HUES64 (cell line): ENCODE measurements at regions not wholly inside any gene's neighbourhood (a gene's known extent, or its start where the extent isn't known, plus 50 kb on each side); places are given as distances from the start of the nearest gene placed in this dataset.

Experiments
- H3K27ac ChIP-seq: 2 replicates; pipeline ENCODE4 v1.7.0; 2013; ENCODE audit warnings: low read depth, low read length, inconsistent platforms
- H3K27me3 ChIP-seq: 2 replicates; pipeline ENCODE4 v1.6.1; 2013; ENCODE audit warnings: mild to moderate bottlenecking, low read length; ENCODE audit not compliant: insufficient read depth
- H3K36me3 ChIP-seq: 2 replicates; pipeline ENCODE4 v1.6.1; 2013; ENCODE audit warnings: mild to moderate bottlenecking, low read length; ENCODE audit not compliant: insufficient read depth
- H3K4me1 ChIP-seq: 2 replicates; pipeline ENCODE4 v1.6.1; 2013; ENCODE audit warnings: mild to moderate bottlenecking, low read length, moderate library complexity; ENCODE audit not compliant: insufficient read depth
- H3K4me3 ChIP-seq: 2 replicates; pipeline ENCODE4 v1.5.1; 2013; ENCODE audit warnings: mild to moderate bottlenecking, low read length, moderate library complexity
- H3K9ac ChIP-seq: 2 replicates; pipeline ENCODE4 v1.6.1; 2013; ENCODE audit warnings: mild to moderate bottlenecking, low read depth, low read length
- H3K9me3 ChIP-seq: 2 replicates; pipeline ENCODE4 v1.6.1; 2013; ENCODE audit warnings: low read depth, low read length; ENCODE audit not compliant: insufficient read depth
- WGBS: fragments of 150-250, 120-280 bp; methylation state at CpG from one replicate; pipeline ENCODE4 v1.1.7; 2013; ENCODE audit warnings: missing lambda C conversion rate; 5-methylcytosine and 5-hydroxymethylcytosine counted together

DNA sequence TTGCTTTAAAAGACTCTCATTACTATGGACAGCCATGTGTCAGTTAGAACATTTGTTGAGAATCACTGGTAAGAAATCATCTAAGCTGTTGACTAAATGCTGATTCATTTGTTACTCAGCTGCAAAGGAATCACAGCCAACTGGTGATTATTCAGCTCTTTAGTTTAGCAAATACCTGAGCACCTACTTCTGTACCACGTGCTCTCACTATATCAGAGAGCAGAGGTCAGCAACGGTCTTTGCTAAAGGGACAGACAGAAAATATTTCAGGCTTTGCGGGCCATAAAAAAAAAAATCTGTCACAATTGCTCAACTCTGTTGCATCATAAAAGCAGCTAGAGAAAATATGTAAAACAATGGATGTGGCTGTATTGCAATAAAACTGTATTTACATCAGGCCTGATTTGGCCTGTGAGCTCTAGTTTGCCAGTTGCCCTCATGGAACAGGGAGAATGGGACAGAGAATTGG is 377.6 kb downstream of the DNAH5 start:
- no peak overlapping the region for H3K9ac ChIP-seq
- no peak overlapping the region for H3K27ac ChIP-seq
- H3K36me3 ChIP-seq, result no peaks in the 10 kb centered on the region
- H3K4me3 ChIP-seq, result no peak overlapping the region
- H3K27me3 ChIP-seq, result no peaks in the 10 kb centered on the region
- H3K9me3 ChIP-seq, result no peaks in the 10 kb centered on the region
- H3K4me1 ChIP-seq, result no peaks in the 10 kb centered on the region
- WGBS, result 83% methylated on average over 3 of the region's 3 CpGs

DNA sequence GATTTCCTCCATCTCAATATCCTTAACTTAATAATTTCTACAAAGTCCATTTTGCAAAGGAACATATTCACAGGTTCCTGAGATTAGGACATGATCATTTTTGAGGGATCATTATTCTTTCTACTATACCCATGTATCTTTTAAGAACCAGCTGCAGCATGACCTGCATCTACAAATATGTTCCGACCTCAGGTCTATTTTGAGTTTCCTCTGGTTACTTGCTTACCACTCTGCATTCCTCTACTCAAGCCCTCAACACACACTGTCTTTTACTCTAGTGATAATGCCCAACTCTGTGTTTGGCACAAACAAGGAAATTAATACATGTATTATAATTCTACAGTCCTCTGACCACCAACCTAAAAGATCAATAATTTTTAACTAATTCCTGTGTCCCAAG is 386.1 kb downstream of the DNAH5 start:
- Histone ChIP-seq H3K27ac (no peak overlapping the region), H3K9me3 (no peaks in the 10 kb centered on the region), H3K4me3 (no peak overlapping the region), H3K27me3 (no peaks in the 10 kb centered on the region), H3K4me1 (no peaks in the 10 kb centered on the region), H3K36me3 (no peaks in the 10 kb centered on the region), H3K9ac (no peak overlapping the region)
- 82% methylated on average over 1 of the region's 1 CpG for WGBS

DNA sequence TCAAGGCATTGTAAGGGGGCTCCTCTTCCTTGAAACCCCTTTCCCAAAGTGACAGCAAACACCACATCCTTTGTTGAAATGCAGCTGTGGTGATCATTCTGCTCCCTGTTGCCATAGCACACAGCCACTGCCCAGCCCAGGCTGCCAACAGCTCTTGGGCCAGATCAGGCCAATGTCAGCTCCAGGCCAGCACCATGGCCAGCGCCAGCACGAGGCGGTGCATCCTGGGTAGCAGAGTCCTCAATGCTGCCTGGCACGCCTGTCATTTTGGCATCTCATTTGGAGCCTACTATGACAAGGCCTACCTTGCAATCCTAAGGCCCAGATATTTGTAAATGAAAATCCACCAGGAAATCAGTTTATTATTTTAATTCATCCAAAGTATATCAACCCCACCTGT is 390.6 kb downstream of the DNAH5 start:
- Histone ChIP-seq H3K27me3 (no peaks in the 10 kb centered on the region), H3K9me3 (no peaks in the 10 kb centered on the region), H3K36me3 (no peaks in the 10 kb centered on the region), H3K4me1 (no peaks in the 10 kb centered on the region), H3K9ac (no peak overlapping the region), H3K4me3 (no peak overlapping the region), H3K27ac (no peak overlapping the region)
- WGBS, result 25% methylated on average over 4 of the region's 4 CpGs

DNA sequence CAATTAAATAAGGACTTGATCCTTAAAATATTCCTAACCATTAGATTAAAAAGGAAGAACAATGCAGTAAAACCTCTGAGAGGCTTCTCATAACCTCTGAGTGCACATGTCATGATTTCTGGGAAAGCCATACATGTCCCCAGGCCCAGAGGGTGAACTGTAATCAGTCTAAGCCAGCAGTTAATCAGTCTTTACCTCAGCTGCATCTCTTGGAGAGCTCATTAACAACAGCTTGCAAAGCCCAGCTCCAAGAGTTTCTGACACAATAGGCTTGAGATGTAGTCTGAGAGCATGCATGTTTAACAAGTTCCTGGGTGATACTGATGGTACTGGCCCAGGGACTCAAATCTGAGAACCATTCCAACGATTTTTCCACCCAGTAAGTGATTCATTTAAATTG is 392.1 kb downstream of the DNAH5 start:
- Histone ChIP-seq H3K9ac (no peak overlapping the region), H3K9me3 (no peaks in the 10 kb centered on the region), H3K27me3 (no peaks in the 10 kb centered on the region), H3K36me3 (no peaks in the 10 kb centered on the region), H3K4me3 (no peak overlapping the region), H3K4me1 (no peaks in the 10 kb centered on the region), H3K27ac (no peak overlapping the region)
- WGBS, result 62% methylated on average over 1 of the region's 1 CpG

DNA sequence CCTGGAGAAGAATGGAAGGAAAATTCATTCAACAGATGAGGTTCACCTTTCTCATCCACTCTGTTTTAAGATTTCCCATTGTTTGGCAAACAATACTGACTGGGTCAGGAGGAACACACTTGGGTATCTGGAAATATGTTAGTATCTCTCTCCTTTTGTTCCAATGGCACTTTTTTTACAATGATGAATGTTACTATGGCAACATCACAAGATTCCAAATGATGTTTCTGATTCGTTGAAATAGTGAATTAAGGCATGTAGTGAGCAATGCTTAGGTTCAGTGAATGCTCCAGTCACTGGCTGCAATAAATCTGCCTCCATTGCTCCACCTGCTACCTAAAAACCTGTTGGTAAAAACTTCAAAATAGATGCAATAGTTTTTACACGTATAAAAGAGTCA is 392.8 kb downstream of the DNAH5 start:
- H3K9ac ChIP-seq, result no peak overlapping the region
- H3K4me3 ChIP-seq, result no peak overlapping the region
- no peak overlapping the region for H3K27ac ChIP-seq
- WGBS, result 70% methylated on average over 2 of the region's 2 CpGs
- no peaks in the 10 kb centered on the region for H3K36me3 ChIP-seq
- no peaks in the 10 kb centered on the region for H3K4me1 ChIP-seq
- H3K27me3 ChIP-seq, result no peaks in the 10 kb centered on the region
- H3K9me3 ChIP-seq, result no peaks in the 10 kb centered on the region

DNA sequence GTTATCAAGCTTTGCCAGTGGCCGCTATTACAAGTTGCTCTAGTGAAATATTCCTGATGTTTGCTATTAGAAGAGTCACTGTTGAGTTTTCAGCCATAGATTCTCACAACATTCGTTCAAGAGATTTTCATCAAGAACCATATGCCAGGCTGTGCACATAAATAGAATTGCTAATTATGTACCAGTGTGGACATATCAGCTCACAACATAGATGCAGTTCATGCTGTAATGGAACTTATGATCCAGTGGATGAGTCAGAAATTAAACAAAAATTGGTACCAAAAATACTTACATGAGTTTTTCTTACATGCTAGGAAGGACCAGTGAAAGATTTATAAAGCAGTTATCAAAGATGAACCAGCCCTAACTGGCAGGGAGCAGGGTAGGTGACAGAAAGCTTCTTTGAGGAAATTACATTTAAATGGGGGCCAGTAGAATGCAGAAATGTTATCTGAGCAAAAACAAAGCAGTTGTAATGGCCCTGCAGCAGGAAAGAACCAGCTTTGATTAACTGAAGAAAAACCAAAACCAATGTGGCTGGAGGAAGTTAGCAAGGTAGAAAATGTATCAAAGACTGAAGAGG is 404.2 kb downstream of the DNAH5 start:
- Histone ChIP-seq H3K9ac (no peak overlapping the region), H3K27ac (no peak overlapping the region), H3K4me3 (no peak overlapping the region), H3K4me1 (peaks cover 14% of the 10 kb centered on the region), H3K9me3 (peaks cover 5% of the 10 kb centered on the region; the same call in 1 of the 2 replicates), H3K27me3 (no peaks in the 10 kb centered on the region), H3K36me3 (no peaks in the 10 kb centered on the region)
- WGBS, result 83% methylated on average over 2 of the region's 2 CpGs

DNA sequence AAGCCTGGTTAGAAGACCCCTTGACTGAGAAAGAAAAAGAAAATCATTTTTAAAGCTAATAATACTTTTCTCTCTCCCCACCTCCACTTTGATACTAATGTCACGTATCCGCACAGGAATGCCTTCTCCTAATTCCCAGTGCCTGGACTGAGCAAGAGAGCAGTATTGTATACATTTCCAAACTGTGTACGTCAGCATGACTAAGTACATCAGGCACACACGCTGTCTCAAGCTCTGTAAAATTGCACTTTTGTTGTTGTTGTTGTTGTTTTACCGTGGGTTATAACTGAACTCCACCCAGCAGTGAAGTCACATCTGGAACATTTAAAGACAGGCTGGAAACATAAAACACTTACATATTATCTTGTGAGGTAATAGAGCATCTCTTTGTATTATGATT is 407.6 kb downstream of the DNAH5 start:
- H3K9me3 ChIP-seq, result no peaks in the 10 kb centered on the region
- 93% methylated on average over 5 of the region's 5 CpGs for WGBS
- no peaks in the 10 kb centered on the region for H3K36me3 ChIP-seq
- no peaks in the 10 kb centered on the region for H3K27me3 ChIP-seq
- peaks cover 14% of the 10 kb centered on the region for H3K4me1 ChIP-seq
- H3K27ac ChIP-seq, result no peak overlapping the region
- no peak overlapping the region for H3K9ac ChIP-seq
- H3K4me3 ChIP-seq, result no peak overlapping the region

DNA sequence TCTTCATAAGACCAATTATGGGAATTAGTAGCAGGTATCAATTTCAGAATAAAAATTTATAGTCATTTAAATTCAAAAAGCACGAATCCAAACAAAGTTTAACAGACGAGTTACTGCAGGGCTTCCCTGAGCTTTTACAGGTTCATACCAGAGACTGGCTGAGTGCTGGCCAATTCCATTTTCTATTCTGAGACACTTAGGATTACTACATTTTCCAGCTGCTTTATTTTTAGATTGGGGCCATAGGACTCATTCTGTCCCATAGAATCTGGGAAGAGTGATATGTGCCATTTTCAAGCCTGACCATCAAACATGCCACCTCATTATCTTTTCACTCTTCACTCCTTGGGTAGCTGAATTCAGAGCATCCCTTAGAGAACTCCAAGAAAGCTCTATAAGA is 410.7 kb downstream of the DNAH5 start:
- WGBS, result 94% methylated on average over 2 of the region's 2 CpGs

DNA sequence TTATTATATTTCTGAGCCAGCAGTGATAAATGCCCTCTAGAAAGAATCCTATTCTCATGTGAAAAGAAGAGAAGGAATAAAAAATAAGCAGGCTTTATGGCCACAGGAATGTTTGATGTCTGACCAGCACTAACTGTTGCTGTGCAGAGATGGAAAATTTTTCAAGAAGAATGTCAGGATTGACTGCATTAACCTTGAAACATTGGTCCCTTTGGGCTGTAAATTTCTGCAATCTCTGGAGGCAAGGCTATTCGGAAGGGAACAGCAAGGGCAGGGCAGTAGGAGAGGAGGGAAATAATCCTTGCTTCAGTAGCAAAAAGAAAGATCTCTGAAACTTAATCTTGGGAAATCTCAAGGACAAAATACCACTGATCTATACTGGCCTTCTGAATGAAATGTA is 415.2 kb downstream of the DNAH5 start:
- H3K9me3 ChIP-seq, result no peaks in the 10 kb centered on the region
- H3K27me3 ChIP-seq, result no peaks in the 10 kb centered on the region
- H3K4me3 ChIP-seq, result no peak overlapping the region
- WGBS, result 65% methylated on average over 1 of the region's 1 CpG
- H3K4me1 ChIP-seq, result no peaks in the 10 kb centered on the region
- H3K9ac ChIP-seq, result no peak overlapping the region
- H3K27ac ChIP-seq, result no peak overlapping the region
- no peaks in the 10 kb centered on the region for H3K36me3 ChIP-seq

More for the DNA sequence above, 410.7 kb downstream of the DNAH5 start:
- Histone ChIP-seq H3K36me3 (no peaks in the 10 kb centered on the region), H3K9ac (no peak overlapping the region), H3K27ac (no peak overlapping the region), H3K4me3 (no peak overlapping the region), H3K9me3 (no peaks in the 10 kb centered on the region), H3K27me3 (no peaks in the 10 kb centered on the region), H3K4me1 (no peaks in the 10 kb centered on the region)

DNA sequence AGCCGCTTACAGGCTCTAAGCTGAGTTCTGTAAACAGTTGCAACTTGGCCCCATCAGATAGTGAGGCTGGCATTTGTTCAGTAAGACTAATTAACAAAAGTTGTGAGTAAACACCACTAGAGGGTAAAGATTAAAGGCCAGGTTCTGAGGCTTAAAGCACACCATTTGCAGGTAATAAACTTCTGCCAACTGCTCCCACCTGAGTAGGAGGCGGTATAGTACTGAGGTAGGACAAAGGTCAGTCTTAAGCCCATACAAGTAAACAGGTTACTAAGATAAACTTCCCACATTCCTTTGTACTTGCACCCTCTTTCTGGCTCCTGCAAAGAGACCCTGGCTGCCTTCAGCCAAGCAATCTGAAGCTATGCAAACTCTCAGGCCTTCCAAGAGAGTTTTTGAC is 419.6 kb downstream of the DNAH5 start:
- Histone ChIP-seq H3K4me1 (0 out of 2 replicates have a peak, but pooled peaks cover 6% of the 10 kb centered on the region), H3K9ac (no peak overlapping the region), H3K27ac (no peak overlapping the region), H3K4me3 (no peak overlapping the region), H3K9me3 (no peaks in the 10 kb centered on the region), H3K27me3 (no peaks in the 10 kb centered on the region), H3K36me3 (no peaks in the 10 kb centered on the region)
- 97% methylated on average over 2 of the region's 2 CpGs for WGBS

DNA sequence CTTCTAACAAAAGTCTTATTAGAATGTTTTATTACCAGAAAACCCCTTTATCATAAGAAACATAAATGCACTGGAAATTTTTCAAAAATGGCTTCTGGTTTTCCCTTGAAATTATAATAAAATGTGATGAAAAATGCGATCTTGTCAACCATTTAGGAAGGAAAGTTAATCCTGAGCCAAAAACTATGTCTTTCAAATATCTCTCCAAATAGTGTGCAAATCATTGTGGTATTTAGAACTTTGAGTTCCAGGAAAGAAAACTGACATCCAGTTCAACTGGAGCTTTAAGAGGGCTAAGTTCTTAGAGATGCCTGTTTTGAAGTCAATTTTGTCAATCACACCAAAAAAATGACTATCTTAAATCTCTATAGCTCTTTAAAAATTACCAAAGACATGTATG is 425.4 kb downstream of the DNAH5 start:
- Histone ChIP-seq H3K4me1 (0 out of 2 replicates have a peak, but pooled peaks cover 6% of the 10 kb centered on the region), H3K36me3 (no peaks in the 10 kb centered on the region), H3K9ac (no peak overlapping the region), H3K27ac (no peak overlapping the region), H3K4me3 (no peak overlapping the region), H3K9me3 (no peaks in the 10 kb centered on the region), H3K27me3 (no peaks in the 10 kb centered on the region)
- 100% methylated on average over 1 of the region's 1 CpG for WGBS

DNA sequence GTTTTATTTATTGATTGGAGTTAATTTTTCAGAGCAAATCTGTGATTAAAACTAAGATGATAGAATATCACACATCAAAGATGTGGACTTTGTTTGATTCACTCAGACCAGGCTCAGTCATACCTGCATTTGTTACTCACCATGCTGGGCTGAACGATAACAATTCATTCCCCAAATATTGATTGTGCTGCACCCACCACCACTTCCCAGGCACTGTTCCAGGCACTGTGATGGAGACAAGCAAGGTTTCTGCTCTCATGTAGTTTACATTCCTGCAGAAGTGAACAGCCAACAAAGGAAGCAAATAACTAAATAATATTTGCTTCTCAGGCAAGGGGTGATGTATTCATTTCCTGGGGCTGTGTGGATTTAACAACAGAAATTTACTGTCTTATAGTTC is 428.3 kb downstream of the DNAH5 start:
- no peaks in the 10 kb centered on the region for H3K9me3 ChIP-seq
- no peak overlapping the region for H3K9ac ChIP-seq
- no peak overlapping the region for H3K4me3 ChIP-seq
- H3K36me3 ChIP-seq, result no peaks in the 10 kb centered on the region
- no peaks in the 10 kb centered on the region for H3K4me1 ChIP-seq
- 92% methylated on average over 1 of the region's 1 CpG for WGBS
- no peak overlapping the region for H3K27ac ChIP-seq
- no peaks in the 10 kb centered on the region for H3K27me3 ChIP-seq
